SK-N-SH (cell line): ENCODE measurements at regions not wholly inside any gene's neighbourhood (a gene's known extent, or its start where the extent isn't known, plus 50 kb on each side); places are given as distances from the start of the nearest gene placed in this dataset.

ENCODE experiments used
- CTCF ChIA-PET: fragments of 300-600, 350-600 bp; formaldehyde crosslinking; extraction: SDS; loops from one replicate; lab custom pipeline; 2021; lab: Yijun Ruan, JAX
- POLR2A ChIA-PET: fragments of 350-600 bp; sonication (Branson Sonifier 250); formaldehyde crosslinking; extraction: SDS; loops from one replicate; lab custom pipeline; 2020; ENCODE audit warnings: antibody characterized with exemption, inconsistent platforms; lab: Yijun Ruan, JAX
- DNase-seq: peaks from one replicate; pipeline ENCODE4 v3.0.0; 2012
- H2AFZ ChIP-seq: fragments of 200-600 bp; sonication (generic); 2 replicates; pipeline ENCODE4 v1.8.1; 2016; ENCODE audit warnings: antibody characterized with exemption, mild to moderate bottlenecking, low read depth
- H3F3A ChIP-seq: fragments of 200-600 bp; sonication (generic); replicated peaks from 2 replicates; pipeline ENCODE3; 2016; ENCODE audit warnings: antibody characterized with exemption, mild to moderate bottlenecking; ENCODE audit not compliant: insufficient read depth
- H3K27ac ChIP-seq, 2 experiments: fragments of 200-500 bp in 1 of 2; fragments of 200-600 bp in 1 of 2; sonication (Bioruptor generic) in 1 of 2; sonication (generic), shearing (Covaris generic) in 1 of 2; 2 replicates each; pipeline versions ENCODE4 v1.5.1 to v1.6.1; 2014 to 2016; ENCODE audit warnings: low read depth in 2 of 2, inconsistent platforms in 1 of 2, low read length in 1 of 2, mild to moderate bottlenecking in 1 of 2, mixed read lengths in 1 of 2
- H3K27me3 ChIP-seq: fragments of 200-600 bp; sonication (generic), shearing (Covaris generic); 2 replicates; pipeline ENCODE4 v1.6.1; 2016; ENCODE audit warnings: mixed run types; ENCODE audit not compliant: insufficient read depth
- H3K36me3 ChIP-seq, 2 experiments: fragments of 200-500 bp in 1 of 2; fragments of 200-600 bp in 1 of 2; sonication (Bioruptor generic) in 1 of 2; sonication (generic) in 1 of 2; replicated peaks in 1 of 2; 2 replicates each; pipeline versions ENCODE3 to v1.5.1; 2014 to 2016; ENCODE audit warnings: low read length in 1 of 2, mild to moderate bottlenecking in 1 of 2; ENCODE audit not compliant: insufficient read depth in 2 of 2, control insufficient read depth in 1 of 2
- H3K4me1 ChIP-seq, 2 experiments: fragments of 200-500 bp in 1 of 2; fragments of 200-600 bp in 1 of 2; sonication (Bioruptor generic) in 1 of 2; sonication (generic), shearing (Covaris generic) in 1 of 2; 2 replicates each; pipeline versions ENCODE4 v1.5.1 to v1.6.1; 2014 to 2016; ENCODE audit warnings: low read depth in 1 of 2, low read length in 1 of 2, mixed run types in 1 of 2; ENCODE audit not compliant: insufficient read depth in 2 of 2, control insufficient read depth in 1 of 2
- H3K4me2 ChIP-seq: fragments of 200-600 bp; sonication (generic), shearing (Covaris generic); 2 replicates; pipeline ENCODE4 v1.6.1; 2017; ENCODE audit warnings: mixed run types
- H3K4me3 ChIP-seq, 2 experiments: fragments of 200-500 bp in 1 of 2; fragments of 200-600 bp in 1 of 2; sonication (Bioruptor generic) in 1 of 2; sonication (generic), shearing (Covaris generic) in 1 of 2; 2 replicates each; pipeline versions ENCODE4 v1.5.1 to v1.8.1; 2014 to 2016; ENCODE audit warnings: low read depth in 2 of 2, inconsistent platforms in 1 of 2, low read length in 1 of 2, mild to moderate bottlenecking in 1 of 2, mixed read lengths in 1 of 2, moderate library complexity in 1 of 2
- H3K79me2 ChIP-seq: fragments of 200-600 bp; sonication (generic); 2 replicates; pipeline ENCODE4 v1.8.1; 2017; ENCODE audit warnings: mild to moderate bottlenecking; ENCODE audit not compliant: insufficient read depth
- H3K9ac ChIP-seq: fragments of 200-600 bp; sonication (generic); 2 replicates; pipeline ENCODE4 v1.6.1; 2017; ENCODE audit warnings: mixed run types
- H3K9me2 ChIP-seq: fragments of 200-600 bp; sonication (generic); 2 replicates; pipeline ENCODE4 v1.6.1; 2017; ENCODE audit warnings: mixed run types
- H3K9me3 ChIP-seq: fragments of 200-600 bp; sonication (generic); 2 replicates; pipeline ENCODE4 v1.6.1; 2017; ENCODE audit warnings: mixed run types, mild to moderate bottlenecking, moderate library complexity
- H4K20me1 ChIP-seq: fragments of 200-600 bp; sonication (generic); 2 replicates; pipeline ENCODE4 v1.6.1; 2017; ENCODE audit warnings: mild to moderate bottlenecking, mixed run types; ENCODE audit not compliant: insufficient read depth
- EP300 ChIP-seq, 2 experiments: IDR thresholded peaks; 2 replicates each; pipeline versions ENCODE4 v1.4.0 to v1.6.1; 2012; ENCODE audit warnings: borderline replicate concordance in 1 of 2, low read depth in 1 of 2, low read length in 1 of 2
- EZH2phosphoT487 ChIP-seq: fragments of 200-600 bp; sonication (generic); IDR thresholded peaks from 2 replicates; pipeline ENCODE4 v1.6.1; 2017; ENCODE audit warnings: low read depth, mixed run types, mild to moderate bottlenecking, antibody characterized with exemption, moderate library complexity, borderline replicate concordance
- FOXM1 ChIP-seq: IDR thresholded peaks from 2 replicates; pipeline ENCODE4 v1.4.0; 2012; ENCODE audit warnings: low read depth, mild to moderate bottlenecking
- GATA2 ChIP-seq: sonication (generic); formaldehyde crosslinking; IDR thresholded peaks from 2 replicates; pipeline ENCODE4 v1.5.0; 2020; ENCODE audit warnings: mild to moderate bottlenecking, missing genetic modification reagents
- JUND ChIP-seq: IDR thresholded peaks from 2 replicates; pipeline ENCODE4 v1.4.0; 2012
- MXI1 ChIP-seq: IDR thresholded peaks from 2 replicates; pipeline ENCODE4 v1.6.1; 2012; ENCODE audit warnings: mild to moderate bottlenecking, low read depth, low read length, improper control_type of control experiment
- NFIC ChIP-seq: IDR thresholded peaks from 2 replicates; pipeline ENCODE4 v1.4.0; 2012; ENCODE audit warnings: borderline replicate concordance
- NRF1 ChIP-seq: IDR thresholded peaks from 2 replicates; pipeline ENCODE4 v1.6.1; 2012; ENCODE audit warnings: low read depth, mild to moderate bottlenecking, low read length
- POLR2AphosphoS5 ChIP-seq: IDR thresholded peaks from 2 replicates; pipeline ENCODE4 v1.6.1; 2012; ENCODE audit warnings: low read depth, low read length
- RAD21 ChIP-seq: IDR thresholded peaks from 2 replicates; pipeline ENCODE4 v1.6.1; 2012; ENCODE audit warnings: mild to moderate bottlenecking, low read length
- RFX5 ChIP-seq: IDR thresholded peaks from 2 replicates; pipeline ENCODE4 v1.6.1; 2012; ENCODE audit warnings: mild to moderate bottlenecking, improper control_type of control experiment, low read length
- SIN3A ChIP-seq: IDR thresholded peaks from 2 replicates; pipeline ENCODE4 v1.6.1; 2012; ENCODE audit warnings: low read depth, mild to moderate bottlenecking, low read length, moderate library complexity, borderline replicate concordance
- SMC3 ChIP-seq: IDR thresholded peaks from 2 replicates; pipeline ENCODE4 v1.6.1; 2012; ENCODE audit warnings: low read depth, low read length, improper control_type of control experiment
- TAF1 ChIP-seq: IDR thresholded peaks from 2 replicates; pipeline ENCODE4 v1.6.1; 2012; ENCODE audit warnings: low read depth, mild to moderate bottlenecking, low read length, moderate library complexity, borderline replicate concordance
- TEAD4 ChIP-seq: IDR thresholded peaks from 2 replicates; pipeline ENCODE4 v1.4.0; 2012; ENCODE audit warnings: mild to moderate bottlenecking, borderline replicate concordance; ENCODE audit not compliant: insufficient read depth
- YY1 ChIP-seq: IDR thresholded peaks from 2 replicates; pipeline ENCODE4 v1.4.0; 2012; ENCODE audit warnings: low read depth, mild to moderate bottlenecking
- WGBS: methylation state at CpG from one replicate; pipeline ENCODE4 v1.1.6; 2017; ENCODE audit warnings: low lambda C conversion rate; 5-methylcytosine and 5-hydroxymethylcytosine counted together
- TF ChIP-seq, protein P1 (sequence below): fragments of 150-350 bp; IDR thresholded peaks from 2 replicates; pipeline ENCODE4 v1.6.1; 2017; ENCODE audit warnings: antibody characterized with exemption, low read length, low read depth, borderline replicate concordance
- TF ChIP-seq, protein P2 (sequence below): IDR thresholded peaks from 2 replicates; pipeline ENCODE4 v1.4.0; 2012; ENCODE audit warnings: low read depth, borderline replicate concordance
- TF ChIP-seq, protein P3 (sequence below): IDR thresholded peaks from 2 replicates; pipeline ENCODE4 v1.4.0; 2012; ENCODE audit warnings: low read depth, borderline replicate concordance
- TF ChIP-seq, protein P4 (sequence below): IDR thresholded peaks from 2 replicates; pipeline ENCODE4 v1.6.1; 2012; ENCODE audit warnings: mild to moderate bottlenecking, low read depth, low read length, moderate library complexity
- TF ChIP-seq, protein P5 (sequence below): IDR thresholded peaks from 2 replicates; pipeline ENCODE4; 2012

DNA sequence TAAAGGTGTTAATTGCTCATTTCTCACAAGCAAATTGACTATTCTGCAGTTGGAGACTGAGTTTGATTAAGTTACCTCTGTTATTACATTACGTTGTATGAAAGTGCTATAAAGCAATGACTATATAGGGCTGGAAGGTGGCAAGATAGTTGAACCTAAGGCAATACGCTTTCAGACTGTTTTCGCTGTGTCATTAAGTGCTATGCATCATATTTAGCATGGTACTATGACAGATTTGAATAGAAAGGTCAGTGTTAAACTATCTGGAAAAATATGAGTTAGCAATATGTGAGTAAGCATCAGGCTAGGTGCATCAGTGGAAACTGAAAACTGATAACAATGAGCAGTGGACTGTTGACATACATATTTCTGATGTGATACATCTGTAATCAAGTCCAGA lies 206.0 kb upstream of the ARHGAP24 start:
- Histone ChIP-seq H3K36me3 (no peaks in the 10 kb centered on the region), H3K4me2 (no peak overlapping the region), H3K9me3 (no peaks in the 10 kb centered on the region), H2AFZ (no peak overlapping the region), H3K9ac (no peak overlapping the region), H3K27me3 (no peaks in the 10 kb centered on the region), H4K20me1 (no peaks in the 10 kb centered on the region), H3K9me2 (no peaks in the 10 kb centered on the region), H3K4me3 (no peak overlapping the region), H3F3A (no peaks in the 10 kb centered on the region), H3K79me2 (no peaks in the 10 kb centered on the region), H3K4me1 (no peaks in the 10 kb centered on the region), H3K27ac (no peak overlapping the region)
- 40% methylated on average over 3 of the region's 3 CpGs for WGBS
- POLR2A ChIA-PET = no interaction called here
- no peak for TF ChIP-seq YY1
- TF ChIP-seq, protein P1, sequence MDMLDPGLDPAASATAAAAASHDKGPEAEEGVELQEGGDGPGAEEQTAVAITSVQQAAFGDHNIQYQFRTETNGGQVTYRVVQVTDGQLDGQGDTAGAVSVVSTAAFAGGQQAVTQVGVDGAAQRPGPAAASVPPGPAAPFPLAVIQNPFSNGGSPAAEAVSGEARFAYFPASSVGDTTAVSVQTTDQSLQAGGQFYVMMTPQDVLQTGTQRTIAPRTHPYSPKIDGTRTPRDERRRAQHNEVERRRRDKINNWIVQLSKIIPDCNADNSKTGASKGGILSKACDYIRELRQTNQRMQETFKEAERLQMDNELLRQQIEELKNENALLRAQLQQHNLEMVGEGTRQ = no peak
- TF ChIP-seq POLR2AphosphoS5 = no peak
- TF ChIP-seq, protein P2, sequence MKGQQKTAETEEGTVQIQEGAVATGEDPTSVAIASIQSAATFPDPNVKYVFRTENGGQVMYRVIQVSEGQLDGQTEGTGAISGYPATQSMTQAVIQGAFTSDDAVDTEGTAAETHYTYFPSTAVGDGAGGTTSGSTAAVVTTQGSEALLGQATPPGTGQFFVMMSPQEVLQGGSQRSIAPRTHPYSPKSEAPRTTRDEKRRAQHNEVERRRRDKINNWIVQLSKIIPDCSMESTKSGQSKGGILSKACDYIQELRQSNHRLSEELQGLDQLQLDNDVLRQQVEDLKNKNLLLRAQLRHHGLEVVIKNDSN = no peak
- no peak for TF ChIP-seq EZH2phosphoT487
- TF ChIP-seq GATA2 = no peak
- no peak for TF ChIP-seq EP300 (IDR thresholded peaks at IDR 0.05; ENCODE audit: borderline replicate concordance in 1 of 2, low read depth in 1 of 2, low read length in 1 of 2)
- TF ChIP-seq, protein P3, sequence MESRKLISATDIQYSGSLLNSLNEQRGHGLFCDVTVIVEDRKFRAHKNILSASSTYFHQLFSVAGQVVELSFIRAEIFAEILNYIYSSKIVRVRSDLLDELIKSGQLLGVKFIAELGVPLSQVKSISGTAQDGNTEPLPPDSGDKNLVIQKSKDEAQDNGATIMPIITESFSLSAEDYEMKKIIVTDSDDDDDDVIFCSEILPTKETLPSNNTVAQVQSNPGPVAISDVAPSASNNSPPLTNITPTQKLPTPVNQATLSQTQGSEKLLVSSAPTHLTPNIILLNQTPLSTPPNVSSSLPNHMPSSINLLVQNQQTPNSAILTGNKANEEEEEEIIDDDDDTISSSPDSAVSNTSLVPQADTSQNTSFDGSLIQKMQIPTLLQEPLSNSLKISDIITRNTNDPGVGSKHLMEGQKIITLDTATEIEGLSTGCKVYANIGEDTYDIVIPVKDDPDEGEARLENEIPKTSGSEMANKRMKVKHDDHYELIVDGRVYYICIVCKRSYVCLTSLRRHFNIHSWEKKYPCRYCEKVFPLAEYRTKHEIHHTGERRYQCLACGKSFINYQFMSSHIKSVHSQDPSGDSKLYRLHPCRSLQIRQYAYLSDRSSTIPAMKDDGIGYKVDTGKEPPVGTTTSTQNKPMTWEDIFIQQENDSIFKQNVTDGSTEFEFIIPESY = no peak
- TF ChIP-seq JUND = no peak
- TF ChIP-seq FOXM1 = no peak
- TF ChIP-seq NRF1 = no peak
- no peak for TF ChIP-seq RAD21
- no peak for TF ChIP-seq TAF1
- no peak for TF ChIP-seq SIN3A
- TF ChIP-seq SMC3 = no peak
- CTCF ChIA-PET = no interaction called here
- no peak for DNase-seq

DNA sequence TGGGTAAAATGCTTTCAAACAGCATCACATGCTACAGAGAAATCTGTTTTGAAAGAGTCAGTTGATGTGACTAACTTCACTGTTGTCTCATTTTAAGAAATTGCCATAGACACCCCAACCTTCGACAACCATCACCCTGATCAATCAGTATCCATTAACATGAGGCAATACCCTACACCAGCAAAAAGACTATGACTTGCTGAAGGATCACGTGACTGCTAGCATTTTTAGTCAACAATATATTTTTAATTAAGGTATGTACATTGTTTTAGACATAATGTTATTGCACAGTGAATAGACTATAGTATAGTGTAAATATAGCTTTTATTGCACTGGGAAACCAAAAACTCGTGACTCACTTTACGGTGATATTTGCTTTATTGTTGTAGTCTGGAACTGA lies 200.0 kb upstream of the ARHGAP24 start:
- no peak overlapping the region for H3K9ac ChIP-seq
- no peaks in the 10 kb centered on the region for H3F3A ChIP-seq
- no peak for DNase-seq
- no peaks in the 10 kb centered on the region for H3K4me1 ChIP-seq
- no peaks in the 10 kb centered on the region for H4K20me1 ChIP-seq
- WGBS = 26% methylated on average over 4 of the region's 4 CpGs
- no peaks in the 10 kb centered on the region for H3K36me3 ChIP-seq
- POLR2A ChIA-PET = no interaction called here
- H2AFZ ChIP-seq = no peak overlapping the region
- H3K4me3 ChIP-seq = no peak overlapping the region
- no peak overlapping the region for H3K4me2 ChIP-seq
- no peaks in the 10 kb centered on the region for H3K27me3 ChIP-seq
- no peaks in the 10 kb centered on the region for H3K9me2 ChIP-seq
- H3K79me2 ChIP-seq = no peaks in the 10 kb centered on the region
- CTCF ChIA-PET = no interaction called here
- H3K27ac ChIP-seq = no peak overlapping the region
- H3K9me3 ChIP-seq = no peaks in the 10 kb centered on the region
- TF ChIP-seq MXI1 = no peak
- TF ChIP-seq RFX5 = no peak
- no peak for TF ChIP-seq GATA2
- no peak for TF ChIP-seq YY1
- no peak for TF ChIP-seq JUND
- no peak for TF ChIP-seq TEAD4
- TF ChIP-seq, protein P4, sequence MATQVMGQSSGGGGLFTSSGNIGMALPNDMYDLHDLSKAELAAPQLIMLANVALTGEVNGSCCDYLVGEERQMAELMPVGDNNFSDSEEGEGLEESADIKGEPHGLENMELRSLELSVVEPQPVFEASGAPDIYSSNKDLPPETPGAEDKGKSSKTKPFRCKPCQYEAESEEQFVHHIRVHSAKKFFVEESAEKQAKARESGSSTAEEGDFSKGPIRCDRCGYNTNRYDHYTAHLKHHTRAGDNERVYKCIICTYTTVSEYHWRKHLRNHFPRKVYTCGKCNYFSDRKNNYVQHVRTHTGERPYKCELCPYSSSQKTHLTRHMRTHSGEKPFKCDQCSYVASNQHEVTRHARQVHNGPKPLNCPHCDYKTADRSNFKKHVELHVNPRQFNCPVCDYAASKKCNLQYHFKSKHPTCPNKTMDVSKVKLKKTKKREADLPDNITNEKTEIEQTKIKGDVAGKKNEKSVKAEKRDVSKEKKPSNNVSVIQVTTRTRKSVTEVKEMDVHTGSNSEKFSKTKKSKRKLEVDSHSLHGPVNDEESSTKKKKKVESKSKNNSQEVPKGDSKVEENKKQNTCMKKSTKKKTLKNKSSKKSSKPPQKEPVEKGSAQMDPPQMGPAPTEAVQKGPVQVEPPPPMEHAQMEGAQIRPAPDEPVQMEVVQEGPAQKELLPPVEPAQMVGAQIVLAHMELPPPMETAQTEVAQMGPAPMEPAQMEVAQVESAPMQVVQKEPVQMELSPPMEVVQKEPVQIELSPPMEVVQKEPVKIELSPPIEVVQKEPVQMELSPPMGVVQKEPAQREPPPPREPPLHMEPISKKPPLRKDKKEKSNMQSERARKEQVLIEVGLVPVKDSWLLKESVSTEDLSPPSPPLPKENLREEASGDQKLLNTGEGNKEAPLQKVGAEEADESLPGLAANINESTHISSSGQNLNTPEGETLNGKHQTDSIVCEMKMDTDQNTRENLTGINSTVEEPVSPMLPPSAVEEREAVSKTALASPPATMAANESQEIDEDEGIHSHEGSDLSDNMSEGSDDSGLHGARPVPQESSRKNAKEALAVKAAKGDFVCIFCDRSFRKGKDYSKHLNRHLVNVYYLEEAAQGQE = no peak
- no peak for TF ChIP-seq SIN3A
- TF ChIP-seq FOXM1 = no peak
- TF ChIP-seq NFIC = no peak
- TF ChIP-seq, protein P5, sequence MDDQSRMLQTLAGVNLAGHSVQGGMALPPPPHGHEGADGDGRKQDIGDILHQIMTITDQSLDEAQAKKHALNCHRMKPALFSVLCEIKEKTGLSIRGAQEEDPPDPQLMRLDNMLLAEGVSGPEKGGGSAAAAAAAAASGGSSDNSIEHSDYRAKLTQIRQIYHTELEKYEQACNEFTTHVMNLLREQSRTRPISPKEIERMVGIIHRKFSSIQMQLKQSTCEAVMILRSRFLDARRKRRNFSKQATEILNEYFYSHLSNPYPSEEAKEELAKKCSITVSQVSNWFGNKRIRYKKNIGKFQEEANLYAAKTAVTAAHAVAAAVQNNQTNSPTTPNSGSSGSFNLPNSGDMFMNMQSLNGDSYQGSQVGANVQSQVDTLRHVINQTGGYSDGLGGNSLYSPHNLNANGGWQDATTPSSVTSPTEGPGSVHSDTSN = no peak
